Skeletal muscle tissue (tissue), 3 donors: ENCODE measurements at regions not wholly inside any gene's neighbourhood (a gene's known extent, or its start where the extent isn't known, plus 50 kb on each side); places are given as distances from the start of the nearest gene placed in this dataset.

Source experiments
- H3K27ac ChIP-seq: one replicate; pipeline ENCODE4 v1.7.0; 2013; ENCODE audit warnings: mild to moderate bottlenecking, low read depth, low read length, inconsistent platforms
- H3K27me3 ChIP-seq, 3 donors: one replicate each; pipeline ENCODE4 v1.7.0; 2013; ENCODE audit warnings: low read length in 3 of 3; ENCODE audit not compliant: control insufficient read depth in 3 of 3, insufficient read depth in 3 of 3
- H3K36me3 ChIP-seq, 3 donors: one replicate each; pipeline ENCODE4 v1.7.0; 2013; ENCODE audit warnings: low read length in 3 of 3; ENCODE audit not compliant: control insufficient read depth in 3 of 3, insufficient read depth in 3 of 3
- H3K4me1 ChIP-seq, 3 donors: one replicate each; pipeline ENCODE4 v1.7.0; 2013; ENCODE audit warnings: low read length in 3 of 3, mild to moderate bottlenecking in 3 of 3; ENCODE audit not compliant: control insufficient read depth in 3 of 3, insufficient read depth in 3 of 3
- H3K4me3 ChIP-seq, 3 donors: one replicate each; pipeline ENCODE4 v1.7.0; 2013; ENCODE audit warnings: low read length in 3 of 3
- H3K9ac ChIP-seq, 3 donors: one replicate each; pipeline ENCODE4 v1.7.0; 2013; ENCODE audit warnings: low read length in 3 of 3, mild to moderate bottlenecking in 3 of 3, moderate library complexity in 2 of 3, low read depth in 1 of 3
- H3K9me3 ChIP-seq, 3 donors: one replicate each; pipeline ENCODE4 v1.7.0; 2013; ENCODE audit warnings: low read length in 3 of 3; ENCODE audit not compliant: control insufficient read depth in 3 of 3
- donor health status: Osteomylitis.

- no peaks in the 10 kb centered on the region for H3K27me3 ChIP-seq
- H3K9me3 ChIP-seq = peaks cover 0 to 14% (median 0%) of the 10 kb centered on the region in 3 donors
- no peaks in the 10 kb centered on the region for H3K36me3 ChIP-seq
- H3K4me1 ChIP-seq = no peaks in the 10 kb centered on the region
- no peak overlapping the region for H3K9ac ChIP-seq
- no peak overlapping the region for H3K27ac ChIP-seq
- no peak overlapping the region for H3K4me3 ChIP-seq
Observed at GRCh38 chr4:31283679-31284078, 563.5 kb downstream of the PCDH7 start.

- Histone ChIP-seq H3K9ac (no peak overlapping the region), H3K9me3 (no peaks in the 10 kb centered on the region), H3K36me3 (no peaks in the 10 kb centered on the region), H3K27me3 (no peaks in the 10 kb centered on the region), H3K27ac (no peak overlapping the region), H3K4me1 (no peaks in the 10 kb centered on the region), H3K4me3 (no peak overlapping the region)
Observed at GRCh38 chr4:31290836-31291235, 570.7 kb downstream of the PCDH7 start.

DNA sequence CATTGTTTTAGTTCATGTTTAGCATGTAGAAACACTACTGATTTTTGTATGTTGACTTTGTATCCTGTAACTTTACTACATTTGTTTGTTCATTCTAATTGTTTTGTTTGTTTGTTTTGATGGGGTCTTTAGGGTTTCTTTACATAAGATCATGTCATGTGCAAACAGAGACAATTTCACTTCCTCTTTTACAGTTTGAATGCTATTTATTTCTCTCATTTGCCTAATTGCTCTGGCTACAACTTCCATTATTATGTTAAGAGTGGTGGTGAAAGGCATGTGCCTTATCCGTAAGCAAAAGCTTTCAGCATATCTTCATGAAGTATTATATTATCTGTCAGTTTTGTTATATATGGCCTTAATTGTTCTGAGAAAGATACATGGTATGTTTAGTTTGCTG, 571.1 kb downstream of the PCDH7 start:
- Histone ChIP-seq H3K9ac (no peak overlapping the region), H3K9me3 (no peaks in the 10 kb centered on the region), H3K27me3 (no peaks in the 10 kb centered on the region), H3K4me3 (no peak overlapping the region), H3K4me1 (no peaks in the 10 kb centered on the region), H3K27ac (no peak overlapping the region), H3K36me3 (no peaks in the 10 kb centered on the region)

DNA sequence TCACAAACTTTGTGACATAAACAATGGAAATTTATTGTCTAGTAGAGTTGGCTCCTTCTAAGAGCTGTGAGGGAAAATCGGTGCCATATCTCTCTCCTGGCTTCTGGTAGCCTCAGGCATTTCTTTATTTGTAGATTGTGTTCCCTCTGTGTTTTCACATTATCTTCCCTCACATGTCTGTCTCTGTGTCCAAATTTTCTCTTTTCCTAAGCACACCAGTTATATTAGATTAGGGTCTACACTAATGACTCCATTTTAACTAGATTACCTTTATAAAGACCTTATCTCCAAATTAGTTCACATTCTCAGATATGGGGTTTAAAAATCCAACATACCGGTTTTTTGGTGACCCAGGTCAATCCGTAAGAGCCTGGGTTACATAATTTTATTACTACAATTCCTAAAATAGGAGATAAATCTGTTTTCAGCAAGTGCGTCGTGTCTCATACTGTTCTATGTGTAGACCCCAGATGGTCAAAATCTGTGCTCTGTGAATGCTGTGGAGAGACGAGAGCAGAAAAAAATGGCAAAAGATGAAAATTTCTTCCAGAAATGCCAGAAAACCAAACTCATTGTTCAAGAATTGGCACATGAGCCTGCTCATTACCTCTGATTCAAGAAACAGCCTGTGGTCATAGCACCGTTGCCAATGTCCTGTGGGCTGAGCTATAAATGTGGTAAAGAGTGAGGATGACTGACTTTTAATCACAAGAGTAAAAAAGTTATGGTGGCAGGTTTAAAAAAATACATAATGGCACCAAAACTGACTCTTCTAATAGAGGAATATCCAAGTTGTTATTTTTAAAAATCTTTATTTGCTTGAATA, 574.7 kb downstream of the PCDH7 start:
- Histone ChIP-seq H3K9me3 (no peaks in the 10 kb centered on the region), H3K9ac (no peak overlapping the region), H3K27me3 (no peaks in the 10 kb centered on the region), H3K36me3 (no peaks in the 10 kb centered on the region), H3K4me1 (no peaks in the 10 kb centered on the region), H3K4me3 (no peak overlapping the region), H3K27ac (no peak overlapping the region)

DNA sequence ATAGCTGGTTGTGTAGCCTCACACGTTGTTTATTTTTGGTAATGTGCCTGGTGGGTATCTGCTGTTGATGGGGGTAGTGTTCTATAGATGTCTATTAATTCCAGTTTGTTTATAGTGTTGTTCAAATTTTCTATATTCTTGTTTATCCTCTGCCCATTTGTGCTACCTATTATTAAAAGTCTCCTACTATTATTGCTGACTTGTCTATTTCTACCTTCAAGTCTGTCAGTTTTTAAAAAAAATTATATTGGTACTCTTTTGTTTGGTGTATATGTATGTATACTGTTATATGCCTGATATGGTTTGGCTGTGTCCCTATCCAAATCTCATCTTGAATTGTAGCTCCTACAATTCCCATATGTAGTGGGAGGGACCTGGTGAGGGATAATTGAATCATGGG, 578.6 kb downstream of the PCDH7 start:
- Histone ChIP-seq H3K36me3 (no peaks in the 10 kb centered on the region), H3K9me3 (no peaks in the 10 kb centered on the region), H3K4me1 (no peaks in the 10 kb centered on the region), H3K9ac (no peak overlapping the region), H3K4me3 (no peak overlapping the region), H3K27ac (no peak overlapping the region), H3K27me3 (no peaks in the 10 kb centered on the region)

DNA sequence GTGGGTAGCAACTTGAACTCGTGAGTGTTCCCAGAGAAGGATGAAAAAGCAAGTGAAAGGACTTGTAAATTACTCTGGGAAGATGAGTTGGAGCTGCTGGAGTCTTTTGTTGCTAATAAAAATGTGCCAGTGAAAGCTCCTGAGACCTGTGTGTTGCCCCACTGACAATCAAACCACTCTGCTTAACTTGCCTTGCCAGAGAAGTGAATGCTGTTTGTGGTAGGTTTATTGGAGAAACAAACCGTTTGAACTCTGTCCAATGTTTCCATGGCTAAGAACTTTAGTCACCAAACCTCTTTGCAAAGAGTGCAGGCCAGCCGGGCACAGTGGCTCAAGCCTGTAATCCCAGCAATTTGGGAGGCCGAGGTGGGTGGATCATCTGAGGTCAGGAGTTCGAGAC, 586.9 kb downstream of the PCDH7 start:
- H3K4me1 ChIP-seq = no peaks in the 10 kb centered on the region
- H3K4me3 ChIP-seq = no peak overlapping the region
- H3K27me3 ChIP-seq = no peaks in the 10 kb centered on the region
- no peaks in the 10 kb centered on the region for H3K36me3 ChIP-seq
- H3K9ac ChIP-seq = no peak overlapping the region
- H3K27ac ChIP-seq = no peak overlapping the region
- no peaks in the 10 kb centered on the region for H3K9me3 ChIP-seq

- Histone ChIP-seq H3K4me3 (no peak overlapping the region), H3K36me3 (no peaks in the 10 kb centered on the region), H3K9ac (no peak overlapping the region), H3K27ac (no peak overlapping the region), H3K9me3 (no peaks in the 10 kb centered on the region), H3K4me1 (no peaks in the 10 kb centered on the region), H3K27me3 (no peaks in the 10 kb centered on the region)
Observed at GRCh38 chr4:31324814-31325213, 604.6 kb downstream of the PCDH7 start.

- no peak overlapping the region for H3K27ac ChIP-seq
- no peaks in the 10 kb centered on the region for H3K4me1 ChIP-seq
- H3K9me3 ChIP-seq = no peaks in the 10 kb centered on the region
- H3K9ac ChIP-seq = no peak overlapping the region
- H3K36me3 ChIP-seq = no peaks in the 10 kb centered on the region
- H3K27me3 ChIP-seq = no peaks in the 10 kb centered on the region
- H3K4me3 ChIP-seq = no peak overlapping the region
Observed at GRCh38 chr4:31325300-31325699, 605.1 kb downstream of the PCDH7 start.

GRCh38 chr4:31327031-31327430, 606.9 kb downstream of the PCDH7 start:
- Histone ChIP-seq H3K4me1 (no peaks in the 10 kb centered on the region), H3K36me3 (no peaks in the 10 kb centered on the region), H3K9me3 (no peaks in the 10 kb centered on the region), H3K4me3 (no peak overlapping the region), H3K9ac (no peak overlapping the region), H3K27ac (no peak overlapping the region), H3K27me3 (no peaks in the 10 kb centered on the region)

- H3K4me3 ChIP-seq = no peak overlapping the region
- H3K9me3 ChIP-seq = no peaks in the 10 kb centered on the region
- H3K4me1 ChIP-seq = no peaks in the 10 kb centered on the region
- no peaks in the 10 kb centered on the region for H3K27me3 ChIP-seq
- no peaks in the 10 kb centered on the region for H3K36me3 ChIP-seq
- no peak overlapping the region for H3K9ac ChIP-seq
- no peak overlapping the region for H3K27ac ChIP-seq
Observed at GRCh38 chr4:31328932-31329331, 608.8 kb downstream of the PCDH7 start.
